H1 (cell line): ENCODE measurements at regions not wholly inside any gene's neighbourhood (a gene's known extent, or its start where the extent isn't known, plus 50 kb on each side); places are given as distances from the start of the nearest gene placed in this dataset.

Experiments used
- BRCA1 ChIP-seq: IDR thresholded peaks from 2 replicates; pipeline ENCODE4 v1.6.1; 2012; ENCODE audit warnings: low read depth, low read length, improper control_type of control experiment
- CHD2 ChIP-seq: IDR thresholded peaks from 2 replicates; pipeline ENCODE4 v1.6.1; 2012; ENCODE audit warnings: low read length, improper control_type of control experiment
- EZH2 ChIP-seq: fragments of 200-600 bp; sonication (generic); IDR thresholded peaks from 2 replicates; pipeline ENCODE4 v1.7.1; 2012; ENCODE audit warnings: low read depth, mild to moderate bottlenecking, moderate library complexity, low read length, inconsistent platforms; ENCODE audit not compliant: severe bottlenecking
- HDAC2 ChIP-seq, 2 experiments: fragments of 300-600 bp in 1 of 2; sonication (generic) in 1 of 2; IDR thresholded peaks; 2 replicates each; pipeline ENCODE4 v1.6.1; 2011 to 2012; ENCODE audit warnings: low read depth in 2 of 2, low read length in 2 of 2, mild to moderate bottlenecking in 2 of 2, moderate library complexity in 2 of 2, borderline replicate concordance in 1 of 2, inconsistent platforms in 1 of 2
- JUN ChIP-seq: IDR thresholded peaks from 2 replicates; pipeline ENCODE4 v1.6.1; 2011; ENCODE audit warnings: low read depth, mild to moderate bottlenecking, improper control_type of control experiment, low read length
- SAP30 ChIP-seq: fragments of 300-600 bp; sonication (generic); IDR thresholded peaks from 2 replicates; pipeline ENCODE4 v1.7.1; 2012; ENCODE audit warnings: low read length, moderate library complexity, mild to moderate bottlenecking, inconsistent platforms; ENCODE audit not compliant: insufficient read depth, insufficient replicate concordance
- SIN3A ChIP-seq, 2 experiments: IDR thresholded peaks in 1 of 2; conservative IDR thresholded peaks in 1 of 2; 2 replicates each; pipeline ENCODE4 v1.6.1; 2011 to 2012; ENCODE audit warnings: low read length in 2 of 2, improper control_type of control experiment in 1 of 2, low read depth in 1 of 2, mild to moderate bottlenecking in 1 of 2
- SP4 ChIP-seq: IDR thresholded peaks from 2 replicates; pipeline ENCODE4 v1.6.1; 2012; ENCODE audit warnings: low read length, inconsistent platforms
- TEAD4 ChIP-seq: IDR thresholded peaks from 2 replicates; pipeline ENCODE4 v1.6.1; 2012; ENCODE audit warnings: low read depth, low read length, inconsistent platforms, mixed read lengths
- TF ChIP-seq, protein P1 (sequence below): IDR thresholded peaks from 2 replicates; pipeline ENCODE4 v1.6.1; 2011; ENCODE audit warnings: low read depth, mild to moderate bottlenecking, low read length; ENCODE audit not compliant: insufficient read depth
- TF ChIP-seq, protein P2 (sequence below): IDR thresholded peaks from 2 replicates; pipeline ENCODE4 v1.6.1; 2011; ENCODE audit warnings: low read length, improper control_type of control experiment
- TF ChIP-seq, protein P3 (sequence below), 3 experiments: IDR thresholded peaks; 1 replicate in 2 of 3; 2 replicates in 1 of 3; pipeline versions ENCODE4 v1.5.1 to v1.6.1; 2011; ENCODE audit warnings: low read length in 3 of 3, mild to moderate bottlenecking in 3 of 3, inconsistent platforms in 2 of 3, low read depth in 1 of 3, moderate library complexity in 1 of 3; ENCODE audit not compliant: insufficient read depth in 1 of 3; ENCODE audit errors: control extremely low read depth in 1 of 3

DNA sequence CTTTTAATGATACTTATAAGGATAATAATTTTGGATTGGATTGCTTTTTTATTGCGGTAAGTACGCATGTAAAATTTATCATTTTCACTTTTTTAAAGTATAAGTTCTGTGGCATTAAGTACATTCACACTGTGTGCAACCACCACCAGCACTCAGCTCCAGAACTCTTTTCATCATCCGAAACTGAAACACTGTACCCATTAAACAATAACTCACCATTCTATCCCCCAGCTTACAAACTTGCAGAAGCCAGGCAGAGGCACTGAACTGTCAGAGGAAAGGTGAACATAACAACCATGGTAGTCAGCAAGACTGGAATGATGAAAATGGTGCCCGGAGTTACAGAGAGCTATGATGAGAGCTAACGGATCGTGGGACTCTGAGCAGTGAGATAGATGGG, 465.9 kb downstream of the ADCYAP1 start:
- no peak for TF ChIP-seq EZH2
- no peak for TF ChIP-seq CHD2
- TF ChIP-seq, protein P1, sequence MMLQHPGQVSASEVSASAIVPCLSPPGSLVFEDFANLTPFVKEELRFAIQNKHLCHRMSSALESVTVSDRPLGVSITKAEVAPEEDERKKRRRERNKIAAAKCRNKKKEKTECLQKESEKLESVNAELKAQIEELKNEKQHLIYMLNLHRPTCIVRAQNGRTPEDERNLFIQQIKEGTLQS = no peak
- TF ChIP-seq, protein P2, sequence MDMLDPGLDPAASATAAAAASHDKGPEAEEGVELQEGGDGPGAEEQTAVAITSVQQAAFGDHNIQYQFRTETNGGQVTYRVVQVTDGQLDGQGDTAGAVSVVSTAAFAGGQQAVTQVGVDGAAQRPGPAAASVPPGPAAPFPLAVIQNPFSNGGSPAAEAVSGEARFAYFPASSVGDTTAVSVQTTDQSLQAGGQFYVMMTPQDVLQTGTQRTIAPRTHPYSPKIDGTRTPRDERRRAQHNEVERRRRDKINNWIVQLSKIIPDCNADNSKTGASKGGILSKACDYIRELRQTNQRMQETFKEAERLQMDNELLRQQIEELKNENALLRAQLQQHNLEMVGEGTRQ = no peak
- TF ChIP-seq SAP30 = no peak
- no peak for TF ChIP-seq SIN3A (conservative IDR thresholded peaks at IDR 0.05 in 1 of 2, IDR thresholded peaks at IDR 0.05 in 1 of 2; ENCODE audit: low read depth in 1 of 2, low read length in 2 of 2)
- TF ChIP-seq TEAD4 = no peak
- no peak for TF ChIP-seq SP4
- TF ChIP-seq BRCA1 = no peak
- TF ChIP-seq, protein P3, sequence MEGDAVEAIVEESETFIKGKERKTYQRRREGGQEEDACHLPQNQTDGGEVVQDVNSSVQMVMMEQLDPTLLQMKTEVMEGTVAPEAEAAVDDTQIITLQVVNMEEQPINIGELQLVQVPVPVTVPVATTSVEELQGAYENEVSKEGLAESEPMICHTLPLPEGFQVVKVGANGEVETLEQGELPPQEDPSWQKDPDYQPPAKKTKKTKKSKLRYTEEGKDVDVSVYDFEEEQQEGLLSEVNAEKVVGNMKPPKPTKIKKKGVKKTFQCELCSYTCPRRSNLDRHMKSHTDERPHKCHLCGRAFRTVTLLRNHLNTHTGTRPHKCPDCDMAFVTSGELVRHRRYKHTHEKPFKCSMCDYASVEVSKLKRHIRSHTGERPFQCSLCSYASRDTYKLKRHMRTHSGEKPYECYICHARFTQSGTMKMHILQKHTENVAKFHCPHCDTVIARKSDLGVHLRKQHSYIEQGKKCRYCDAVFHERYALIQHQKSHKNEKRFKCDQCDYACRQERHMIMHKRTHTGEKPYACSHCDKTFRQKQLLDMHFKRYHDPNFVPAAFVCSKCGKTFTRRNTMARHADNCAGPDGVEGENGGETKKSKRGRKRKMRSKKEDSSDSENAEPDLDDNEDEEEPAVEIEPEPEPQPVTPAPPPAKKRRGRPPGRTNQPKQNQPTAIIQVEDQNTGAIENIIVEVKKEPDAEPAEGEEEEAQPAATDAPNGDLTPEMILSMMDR (IDR thresholded peaks at IDR 0.05; ENCODE audit: control extremely low read depth in 1 of 3, insufficient read depth in 1 of 3, low read depth in 1 of 3, low read length in 3 of 3) = no peak
- TF ChIP-seq JUN = no peak
- no peak for TF ChIP-seq HDAC2 (IDR thresholded peaks at IDR 0.05; ENCODE audit: borderline replicate concordance in 1 of 2, low read depth in 2 of 2, low read length in 2 of 2)
